WTC11 (cell line): ENCODE measurements at regions not wholly inside any gene's neighbourhood (a gene's known extent, or its start where the extent isn't known, plus 50 kb on each side); places are given as distances from the start of the nearest gene placed in this dataset.

ENCODE experiments used
- ATAC-seq: fragments of 200-7000 bp; cut with Tn5 transposase; 2 replicates; pipeline ENCODE4 v1.10.0; 2021; ENCODE audit warnings: mild to moderate bottlenecking, moderate library complexity
- CTCF ChIA-PET: fragments of 300-600 bp; sonication (Branson Sonifier 250); formaldehyde crosslinking; loops from one replicate; lab custom pipeline; 2021; ENCODE audit warnings: antibody characterized with exemption; lab: Charles Lee
- POLR2A ChIA-PET: fragments of 350-600 bp; sonication (Branson Sonifier 250); formaldehyde crosslinking; loops from one replicate; lab custom pipeline; 2021; ENCODE audit warnings: antibody characterized with exemption; lab: Charles Lee
- DNase-seq: peaks from one replicate; pipeline ENCODE4 v3.0.0; 2021; ENCODE audit warnings: low spot score
- H3K27ac Mint-ChIP-seq: 2 replicates; pipeline ENCODE4 v1.8.0; 2021; ENCODE audit warnings: mixed read lengths
- H3K27me3 Mint-ChIP-seq: 2 replicates; pipeline ENCODE4 v1.8.0; 2021; ENCODE audit warnings: low read depth, mild to moderate bottlenecking, moderate library complexity, mixed read lengths
- H3K36me3 Mint-ChIP-seq: 2 replicates; pipeline ENCODE4 v1.8.0; 2021; ENCODE audit warnings: mixed read lengths
- H3K4me1 Mint-ChIP-seq: 2 replicates; pipeline ENCODE4 v1.8.0; 2022; ENCODE audit warnings: mixed read lengths
- H3K4me3 Mint-ChIP-seq: 2 replicates; pipeline ENCODE4 v1.8.0; 2021; ENCODE audit warnings: mild to moderate bottlenecking, moderate library complexity, mixed read lengths
- H3K9me3 Mint-ChIP-seq: 2 replicates; pipeline ENCODE4 v1.8.0; 2021; ENCODE audit warnings: mixed read lengths
- CTCF ChIP-seq: fragments of 200-600 bp; IDR thresholded peaks from 2 replicates; pipeline ENCODE4 v1.8.0; 2022; ENCODE audit warnings: antibody characterized with exemption
- E2F4 ChIP-seq: sonication (generic); formaldehyde crosslinking; IDR thresholded peaks from 2 replicates; pipeline ENCODE4 v1.8.1; 2022; ENCODE audit warnings: low read depth, mild to moderate bottlenecking, moderate library complexity, missing genetic modification reagents, borderline replicate concordance
- ERG ChIP-seq: fragments of 250-450 bp; sonication (Bioruptor Pico); IDR thresholded peaks from 2 replicates; pipeline ENCODE4 v1.8.0; 2021; ENCODE audit warnings: mild to moderate bottlenecking
- FOXJ3 ChIP-seq: sonication (generic); formaldehyde crosslinking; IDR thresholded peaks from 2 replicates; pipeline ENCODE4 v1.9.0; 2021; ENCODE audit warnings: missing genetic modification reagents, mild to moderate bottlenecking, borderline replicate concordance
- IRF1 ChIP-seq: sonication (generic); formaldehyde crosslinking; IDR thresholded peaks from 2 replicates; pipeline ENCODE4 v1.8.0; 2023; ENCODE audit warnings: missing genetic modification reagents
- NFE2L1 ChIP-seq: sonication (generic); formaldehyde crosslinking; IDR thresholded peaks from 2 replicates; pipeline ENCODE4 v1.8.1; 2023; ENCODE audit warnings: missing genetic modification reagents
- SMAD4 ChIP-seq: sonication (generic); formaldehyde crosslinking; IDR thresholded peaks from 2 replicates; pipeline ENCODE4 v1.8.0; 2022; ENCODE audit warnings: mild to moderate bottlenecking, missing genetic modification reagents
- ZNF317 ChIP-seq: sonication (generic); formaldehyde crosslinking; IDR thresholded peaks from 2 replicates; pipeline ENCODE4 v1.8.1; 2023; ENCODE audit warnings: low read depth, mild to moderate bottlenecking, moderate library complexity, missing genetic modification reagents, borderline replicate concordance
- ZNF532 ChIP-seq: fragments of 250-450 bp; sonication (Bioruptor Pico); IDR thresholded peaks from 2 replicates; pipeline ENCODE4 v1.9.0; 2021; ENCODE audit warnings: mild to moderate bottlenecking, borderline replicate concordance

GRCh38 chr2:217361483-217361880, 501.6 kb upstream of the TNP1 start:
- peaks cover 4% of the 10 kb centered on the region; the same call in 1 of the 2 replicates for H3K9me3 Mint-ChIP-seq
- CTCF ChIA-PET, result interaction anchor here (0.7 kb wide), 1 partner anchor 91 kb away, joined by 3 read pairs; no protein-coding TSS in a partner anchor
- TF ChIP-seq IRF1 (CRISPR knock-in tag), result no peak
- no peak for TF ChIP-seq FOXJ3
- no peak for TF ChIP-seq SMAD4 (CRISPR knock-in tag)
- TF ChIP-seq ZNF532 (CRISPR knock-in tag), result no peak
- no peaks in the 10 kb centered on the region for H3K36me3 Mint-ChIP-seq
- H3K27ac Mint-ChIP-seq, result no peak overlapping the region
- DNase-seq, result no peak
- peaks cover 21% of the 10 kb centered on the region for H3K27me3 Mint-ChIP-seq
- POLR2A ChIA-PET, result no interaction called here
- H3K4me1 Mint-ChIP-seq, result peaks cover 28% of the 10 kb centered on the region
- H3K4me3 Mint-ChIP-seq, result no peak overlapping the region
- ATAC-seq, result no peak

GRCh38 chr2:217360781-217361482, 501.1 kb upstream of the TNP1 start:
- H3K36me3 Mint-ChIP-seq, result no peaks in the 10 kb centered on the region
- POLR2A ChIA-PET, result no interaction called here
- no peak overlapping the region for H3K27ac Mint-ChIP-seq
- H3K4me1 Mint-ChIP-seq, result peaks cover 28% of the 10 kb centered on the region
- ATAC-seq, result no peak
- no peak for DNase-seq
- TF ChIP-seq NFE2L1 (CRISPR knock-in tag), result no peak
- TF ChIP-seq ERG (CRISPR knock-in tag), result no peak
- no peak for TF ChIP-seq CTCF
- TF ChIP-seq E2F4, result no peak
- TF ChIP-seq ZNF532 (CRISPR knock-in tag), result no peak
- no peak for TF ChIP-seq ZNF317 (CRISPR knock-in tag)
- H3K27me3 Mint-ChIP-seq, result peaks cover 21% of the 10 kb centered on the region
- no peak overlapping the region for H3K4me3 Mint-ChIP-seq
- H3K9me3 Mint-ChIP-seq, result peaks cover 4% of the 10 kb centered on the region; the same call in 1 of the 2 replicates
- CTCF ChIA-PET, result interaction anchor here (0.7 to 0.8 kb wide), 2 partner anchors 91 to 219 kb away, joined by 3 read pairs; no protein-coding TSS in a partner anchor
